ENCODE measurements at regions not wholly inside any gene's neighbourhood (a gene's known extent, or its start where the extent isn't known, plus 50 kb on each side); places are given as distances from the start of the nearest gene placed in this dataset.

GRCh38 chr3:70640481-70640880 is 328.0 kb upstream of the MDFIC2 start:
- Mint-ChIP-seq H3K4me3 (no peak overlapping the region), H3K27ac (no peak overlapping the region), H3K27me3 (peaks cover 31% of the 10 kb centered on the region), H3K36me3 (ENCODE audit: low read depth) (peaks cover 2% of the 10 kb centered on the region), H3K9me3 (peaks cover 7% of the 10 kb centered on the region), H3K4me1 (ENCODE audit: low read depth) (no peaks in the 10 kb centered on the region)
- no peak for ATAC-seq
- ChIA-PET POLR2A (interaction anchor here (0.6 kb wide), 1 partner anchor 30 kb away, joined by 3 read pairs; no protein-coding TSS in a partner anchor), CTCF (no interaction called here)
- intact Hi-C loops (cut with micrococcal nuclease): no loop called here
- no peak for TF ChIP-seq CTCF (IDR thresholded peaks at IDR 0.05)
- no peak for DNase-seq

GRCh38 chr3:70635301-70635700 is 322.9 kb upstream of the MDFIC2 start:
- ChIA-PET CTCF (interaction anchor here (0.6 kb wide), 1 partner anchor 79 kb away, joined by 3 read pairs; no protein-coding TSS in a partner anchor), POLR2A (no interaction called here)
- Mint-ChIP-seq H3K36me3 (ENCODE audit: low read depth) (no peaks in the 10 kb centered on the region), H3K4me3 (no peak overlapping the region), H3K27ac (no peak overlapping the region), H3K9me3 (peaks cover 4% of the 10 kb centered on the region), H3K4me1 (ENCODE audit: low read depth) (no peaks in the 10 kb centered on the region), H3K27me3 (peaks cover 27% of the 10 kb centered on the region)
- intact Hi-C loops (cut with micrococcal nuclease): no loop called here
- no peak for DNase-seq
- no peak for ATAC-seq
- TF ChIP-seq CTCF (IDR thresholded peaks at IDR 0.05): no peak

GRCh38 chr3:70631716-70632307 is 319.4 kb upstream of the MDFIC2 start:
- no peak for ATAC-seq
- intact Hi-C loops (cut with micrococcal nuclease): no loop called here
- no peak for TF ChIP-seq CTCF (IDR thresholded peaks at IDR 0.05)
- H3K27ac Mint-ChIP-seq: no peak overlapping the region
- no peaks in the 10 kb centered on the region for H3K9me3 Mint-ChIP-seq
- no peak for DNase-seq
- no peak overlapping the region for H3K4me3 Mint-ChIP-seq
- no peaks in the 10 kb centered on the region for H3K4me1 Mint-ChIP-seq (ENCODE audit: low read depth)
- ChIA-PET POLR2A (no interaction called here), CTCF (no interaction called here)
- no peaks in the 10 kb centered on the region for H3K36me3 Mint-ChIP-seq (ENCODE audit: low read depth)
- H3K27me3 Mint-ChIP-seq: peaks cover 14% of the 10 kb centered on the region

- ATAC-seq (peak; percentile 93), DNase-seq (peak; percentile 26)
- Mint-ChIP-seq H3K4me3 (no peak overlapping the region), H3K27ac (no peak overlapping the region), H3K36me3 (ENCODE audit: low read depth) (no peaks in the 10 kb centered on the region), H3K4me1 (ENCODE audit: low read depth) (peaks cover 10% of the 10 kb centered on the region), H3K27me3 (peaks cover 25% of the 10 kb centered on the region), H3K9me3 (peaks cover 3% of the 10 kb centered on the region)
- intact Hi-C loops (cut with micrococcal nuclease): no loop called here
- POLR2A ChIA-PET: no interaction called here
- CTCF ChIA-PET: no interaction called here
- no peak for TF ChIP-seq CTCF (IDR thresholded peaks at IDR 0.05)
These were observed 309.0 kb upstream of the MDFIC2 start for GRCh38 chr3:70621451-70621850.

- DNase-seq (no peak), ATAC-seq (no peak)
- TF ChIP-seq CTCF (IDR thresholded peaks at IDR 0.05): no peak
- Mint-ChIP-seq H3K9me3 (peaks cover 3% of the 10 kb centered on the region), H3K4me3 (no peak overlapping the region), H3K27me3 (peaks cover 25% of the 10 kb centered on the region), H3K36me3 (ENCODE audit: low read depth) (no peaks in the 10 kb centered on the region), H3K27ac (no peak overlapping the region), H3K4me1 (ENCODE audit: low read depth) (peaks cover 10% of the 10 kb centered on the region)
- ChIA-PET CTCF (no interaction called here), POLR2A (no interaction called here)
- intact Hi-C loops (cut with micrococcal nuclease): no loop called here
These were observed 308.5 kb upstream of the MDFIC2 start for GRCh38 chr3:70620956-70621355.

Data from activated CD8-positive, alpha-beta T cell treated with anti-CD3 and anti-CD28 coated beads for 36 hours (primary cell).